ENCODE measurements at regions not wholly inside any gene's neighbourhood (a gene's known extent, or its start where the extent isn't known, plus 50 kb on each side); places are given as distances from the start of the nearest gene placed in this dataset.
"Not testable (repeated sequence)": the region's sequence is repeated elsewhere in the genome, so short reads cannot be mapped to it uniquely, and the experiment has no call there.

DNA sequence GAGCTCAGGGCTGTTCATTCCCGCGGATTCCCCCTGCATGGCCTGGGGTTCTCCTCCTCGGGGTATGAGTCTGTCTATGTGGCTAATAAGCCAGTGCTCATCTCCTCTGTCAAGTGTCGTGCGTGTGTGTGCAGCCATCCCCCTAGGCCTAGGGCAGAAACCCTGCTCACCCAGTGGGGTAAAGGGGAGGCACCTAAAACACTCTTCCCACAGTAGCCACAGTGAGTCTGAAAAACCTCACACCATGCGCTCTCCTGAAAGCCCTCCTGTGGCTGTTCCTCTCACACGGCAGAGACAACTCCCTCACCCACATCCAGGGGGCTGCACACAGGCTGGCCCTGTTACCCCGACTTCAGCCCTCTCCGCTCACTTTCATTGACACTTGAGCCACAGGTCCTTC lies 71.0 kb upstream of the GOLGA6L22 start:
- DNase-seq (ENCODE audit: extremely low read depth in 1 of 4, low spot score in 3 of 4); H3K27me3 ChIP-seq (ENCODE audit: control insufficient read depth in 2 of 2, insufficient read depth in 2 of 2, low read length in 2 of 2); H4K20me1 ChIP-seq (replicated peaks; ENCODE audit: control insufficient read depth, insufficient read depth, low read length); H3K27ac ChIP-seq (ENCODE audit: extremely low read depth, low read depth, low read length); H3K36me3 ChIP-seq (ENCODE audit: control insufficient read depth, insufficient read depth, low read length); ATAC-seq; H3K9ac ChIP-seq (ENCODE audit: insufficient read depth in 1 of 2, low read depth in 2 of 2, low read length in 2 of 2); CTCF ChIA-PET (ENCODE audit: low intra/inter-chr PET ratio); H3K9me3 ChIP-seq (replicated peaks; ENCODE audit: control insufficient read depth, insufficient read depth, low read depth, low read length); H2AFZ ChIP-seq (ENCODE audit: low read depth, low read length); in situ Hi-C loops (cut with MboI); FAIRE-seq; intact Hi-C loops (cut with micrococcal nuclease); BruUV-seq (replicated peaks); H3K79me2 ChIP-seq (ENCODE audit: control insufficient read depth, insufficient read depth, low read length); POLR2A ChIA-PET; H3K4me3 ChIP-seq; H3K9me1 ChIP-seq (ENCODE audit: control insufficient read depth, insufficient read depth, low read length); H3K4me2 ChIP-seq (ENCODE audit: insufficient read depth, low read length); H3K4me1 ChIP-seq (replicated peaks in 1 of 2; ENCODE audit: control insufficient read depth in 2 of 2, insufficient read depth in 2 of 2, low read length in 2 of 2): not testable (repeated sequence)
- WGBS (ENCODE audit: insufficient coverage, low coverage, missing lambda C conversion rate): no CpG with 5 or more reads among the region's 9 CpGs

GRCh38 chr15:22388365-22388764 lies 70.3 kb upstream of the GOLGA6L22 start:
- H3K9me1 ChIP-seq (ENCODE audit: control insufficient read depth, insufficient read depth, low read length); in situ Hi-C loops (cut with MboI); intact Hi-C loops (cut with micrococcal nuclease); POLR2A ChIA-PET; FAIRE-seq; BruUV-seq (replicated peaks); H4K20me1 ChIP-seq (replicated peaks; ENCODE audit: control insufficient read depth, insufficient read depth, low read length); H3K9me3 ChIP-seq (replicated peaks; ENCODE audit: control insufficient read depth, insufficient read depth, low read depth, low read length); H3K4me3 ChIP-seq; H3K4me2 ChIP-seq (ENCODE audit: insufficient read depth, low read length); DNase-seq (ENCODE audit: extremely low read depth in 1 of 4, low spot score in 3 of 4); H3K9ac ChIP-seq (ENCODE audit: insufficient read depth in 1 of 2, low read depth in 2 of 2, low read length in 2 of 2); H2AFZ ChIP-seq (ENCODE audit: low read depth, low read length); H3K27me3 ChIP-seq (ENCODE audit: control insufficient read depth in 2 of 2, insufficient read depth in 2 of 2, low read length in 2 of 2); ATAC-seq; CTCF ChIA-PET (ENCODE audit: low intra/inter-chr PET ratio); H3K27ac ChIP-seq (ENCODE audit: extremely low read depth, low read depth, low read length); H3K4me1 ChIP-seq (replicated peaks in 1 of 2; ENCODE audit: control insufficient read depth in 2 of 2, insufficient read depth in 2 of 2, low read length in 2 of 2); H3K79me2 ChIP-seq (ENCODE audit: control insufficient read depth, insufficient read depth, low read length); H3K36me3 ChIP-seq (ENCODE audit: control insufficient read depth, insufficient read depth, low read length): not testable (repeated sequence)
- WGBS (ENCODE audit: insufficient coverage, low coverage, missing lambda C conversion rate): 0% methylated on average over 1 of the region's 7 CpGs

GRCh38 chr15:22401207-22401606 lies 57.5 kb upstream of the GOLGA6L22 start:
- FAIRE-seq; H3K9me3 ChIP-seq (replicated peaks; ENCODE audit: control insufficient read depth, insufficient read depth, low read depth, low read length); POLR2A ChIA-PET; H2AFZ ChIP-seq (ENCODE audit: low read depth, low read length); H3K4me3 ChIP-seq; CTCF ChIA-PET (ENCODE audit: low intra/inter-chr PET ratio); H3K27me3 ChIP-seq (ENCODE audit: control insufficient read depth in 2 of 2, insufficient read depth in 2 of 2, low read length in 2 of 2); H3K4me2 ChIP-seq (ENCODE audit: insufficient read depth, low read length); H4K20me1 ChIP-seq (replicated peaks; ENCODE audit: control insufficient read depth, insufficient read depth, low read length); H3K27ac ChIP-seq (ENCODE audit: extremely low read depth, low read depth, low read length); H3K79me2 ChIP-seq (ENCODE audit: control insufficient read depth, insufficient read depth, low read length); H3K9ac ChIP-seq (ENCODE audit: insufficient read depth in 1 of 2, low read depth in 2 of 2, low read length in 2 of 2); BruUV-seq (replicated peaks); intact Hi-C loops (cut with micrococcal nuclease); H3K9me1 ChIP-seq (ENCODE audit: control insufficient read depth, insufficient read depth, low read length); DNase-seq (ENCODE audit: extremely low read depth in 1 of 4, low spot score in 3 of 4); H3K4me1 ChIP-seq (replicated peaks in 1 of 2; ENCODE audit: control insufficient read depth in 2 of 2, insufficient read depth in 2 of 2, low read length in 2 of 2); H3K36me3 ChIP-seq (ENCODE audit: control insufficient read depth, insufficient read depth, low read length); ATAC-seq; in situ Hi-C loops (cut with MboI): not testable (repeated sequence)
- WGBS (ENCODE audit: insufficient coverage, low coverage, missing lambda C conversion rate): 14% methylated on average over 1 of the region's 5 CpGs

GRCh38 chr15:22401703-22402102 lies 57.0 kb upstream of the GOLGA6L22 start:
- H3K4me2 ChIP-seq (ENCODE audit: insufficient read depth, low read length); H3K9me1 ChIP-seq (ENCODE audit: control insufficient read depth, insufficient read depth, low read length); H3K4me1 ChIP-seq (replicated peaks in 1 of 2; ENCODE audit: control insufficient read depth in 2 of 2, insufficient read depth in 2 of 2, low read length in 2 of 2); CTCF ChIA-PET (ENCODE audit: low intra/inter-chr PET ratio); H4K20me1 ChIP-seq (replicated peaks; ENCODE audit: control insufficient read depth, insufficient read depth, low read length); ATAC-seq; H3K9ac ChIP-seq (ENCODE audit: insufficient read depth in 1 of 2, low read depth in 2 of 2, low read length in 2 of 2); H3K79me2 ChIP-seq (ENCODE audit: control insufficient read depth, insufficient read depth, low read length); H3K27ac ChIP-seq (ENCODE audit: extremely low read depth, low read depth, low read length); H2AFZ ChIP-seq (ENCODE audit: low read depth, low read length); in situ Hi-C loops (cut with MboI); H3K27me3 ChIP-seq (ENCODE audit: control insufficient read depth in 2 of 2, insufficient read depth in 2 of 2, low read length in 2 of 2); FAIRE-seq; DNase-seq (ENCODE audit: extremely low read depth in 1 of 4, low spot score in 3 of 4); H3K36me3 ChIP-seq (ENCODE audit: control insufficient read depth, insufficient read depth, low read length); intact Hi-C loops (cut with micrococcal nuclease); H3K4me3 ChIP-seq; POLR2A ChIA-PET; BruUV-seq (replicated peaks); H3K9me3 ChIP-seq (replicated peaks; ENCODE audit: control insufficient read depth, insufficient read depth, low read depth, low read length): not testable (repeated sequence)
- 0% methylated on average over 1 of the region's 7 CpGs for WGBS (ENCODE audit: insufficient coverage, low coverage, missing lambda C conversion rate)
